ENCODE measurements at regions not wholly inside any gene's neighbourhood (a gene's known extent, or its start where the extent isn't known, plus 50 kb on each side); places are given as distances from the start of the nearest gene placed in this dataset.

GRCh38 chr12:131221061-131221956 is 267.6 kb downstream of the ADGRD1 start:
- no peaks in the 10 kb centered on the region for H3K36me3 ChIP-seq (replicated peaks in 1 of 2; ENCODE audit: insufficient read depth in 1 of 2, low read depth in 2 of 2)
- 58 to 78% methylated on average over 8 to 17 of the region's 17 CpGs for WGBS, 2 donors
- no peaks in the 10 kb centered on the region for H3K27me3 ChIP-seq
- ATAC-seq (no peak), DNase-seq (no peak)
- H3K27ac ChIP-seq, result no peak overlapping the region
- H3K4me1 ChIP-seq, result peaks cover 11% of the 10 kb centered on the region
- no peaks in the 10 kb centered on the region for H3K9me3 ChIP-seq
- intact Hi-C loops (cut with DNase I), result no loop called here
- no peak overlapping the region for H3K4me3 ChIP-seq
- TF ChIP-seq CTCF (IDR thresholded peaks at IDR 0.05) (no peak), POLR2A (IDR thresholded peaks at IDR 0.05) (no peak)

GRCh38 chr12:131221957-131222328 is 268.2 kb downstream of the ADGRD1 start:
- 63 to 74% methylated on average over 3 to 5 of the region's 5 CpGs for WGBS, 2 donors
- Histone ChIP-seq H3K4me1 (peaks cover 11% of the 10 kb centered on the region), H3K27ac (no peak overlapping the region), H3K36me3 (replicated peaks in 1 of 2; ENCODE audit: insufficient read depth in 1 of 2, low read depth in 2 of 2) (no peaks in the 10 kb centered on the region), H3K27me3 (no peaks in the 10 kb centered on the region), H3K4me3 (no peak overlapping the region), H3K9me3 (no peaks in the 10 kb centered on the region)
- intact Hi-C loops (cut with DNase I), result no loop called here
- TF ChIP-seq POLR2A (IDR thresholded peaks at IDR 0.05) (no peak), CTCF (IDR thresholded peaks at IDR 0.05) (no peak)
- DNase-seq, result no peak
- ATAC-seq, result no peak

GRCh38 chr12:131222329-131223139 is 268.8 kb downstream of the ADGRD1 start:
- Histone ChIP-seq H3K27ac (no peak overlapping the region), H3K27me3 (no peaks in the 10 kb centered on the region), H3K4me3 (no peak overlapping the region), H3K36me3 (replicated peaks in 1 of 2; ENCODE audit: insufficient read depth in 1 of 2, low read depth in 2 of 2) (no peaks in the 10 kb centered on the region), H3K9me3 (no peaks in the 10 kb centered on the region), H3K4me1 (peaks cover 11% of the 10 kb centered on the region)
- TF ChIP-seq CTCF (IDR thresholded peaks at IDR 0.05) (no peak), POLR2A (IDR thresholded peaks at IDR 0.05) (no peak)
- no peak for ATAC-seq
- intact Hi-C loops (cut with DNase I), result no loop called here
- 54 to 55% methylated on average over 18 to 22 of the region's 22 CpGs for WGBS, 2 donors
- DNase-seq, result no peak

- H3K4me1 ChIP-seq, result peaks cover 11% of the 10 kb centered on the region
- no peaks in the 10 kb centered on the region for H3K36me3 ChIP-seq (replicated peaks in 1 of 2; ENCODE audit: insufficient read depth in 1 of 2, low read depth in 2 of 2)
- no peak for ATAC-seq
- WGBS, 2 donors, result 82 to 91% methylated on average over 31 of the region's 31 CpGs
- TF ChIP-seq CTCF (IDR thresholded peaks at IDR 0.05), result no peak
- TF ChIP-seq POLR2A (IDR thresholded peaks at IDR 0.05), result no peak
- no peak for DNase-seq
- intact Hi-C loops (cut with DNase I), result no loop called here
- no peak overlapping the region for H3K4me3 ChIP-seq
- no peaks in the 10 kb centered on the region for H3K27me3 ChIP-seq
- H3K27ac ChIP-seq, result no peak overlapping the region
- no peaks in the 10 kb centered on the region for H3K9me3 ChIP-seq
These were observed 269.6 kb downstream of the ADGRD1 start for GRCh38 chr12:131223171-131223761.
